ENCODE measurements at regions not wholly inside any gene's neighbourhood (a gene's known extent, or its start where the extent isn't known, plus 50 kb on each side); places are given as distances from the start of the nearest gene placed in this dataset.

GRCh38 chr5:27875148-27875547 is 836.8 kb upstream of the CDH9 start:
- no peak for DNase-seq (ENCODE audit: low spot score)
- TF ChIP-seq CTCF (conservative IDR thresholded peaks at IDR 0.05; ENCODE audit: low read length) = no peak
- no peak for TF ChIP-seq EZH2phosphoT487 (IDR thresholded peaks at IDR 0.05; ENCODE audit: borderline replicate concordance, low read depth, low read length)
- Histone ChIP-seq H3K79me2 (ENCODE audit: insufficient read depth, low read depth, low read length) (no peaks in the 10 kb centered on the region), H3K27ac (ENCODE audit: low read depth, low read length, poor library complexity, severe bottlenecking) (no peak overlapping the region), H3K4me3 (ENCODE audit: low read depth, low read length, poor library complexity, severe bottlenecking) (no peak overlapping the region), H3K9me2 (ENCODE audit: insufficient read depth, low read length) (no peaks in the 10 kb centered on the region), H3K36me3 (ENCODE audit: insufficient read depth, low read length) (no peaks in the 10 kb centered on the region), H2AFZ (ENCODE audit: low read length) (no peak overlapping the region), H3K4me1 (ENCODE audit: insufficient read depth, low read length, poor library complexity, severe bottlenecking) (no peaks in the 10 kb centered on the region), H3K4me2 (ENCODE audit: low read length) (no peak overlapping the region), H3K9me3 (ENCODE audit: low read length) (no peaks in the 10 kb centered on the region), H4K20me1 (ENCODE audit: insufficient read depth, low read length) (no peaks in the 10 kb centered on the region)
- no TSS peak for BruUV-seq (replicated peaks)
- intact Hi-C loops (cut with micrococcal nuclease; ENCODE audit: unreplicated experiment) = no loop called here
- POLR2A ChIA-PET = no interaction called here
- CTCF ChIA-PET (ENCODE audit: unreplicated experiment) = no interaction called here

GRCh38 chr5:27868292-27868691 is 829.9 kb upstream of the CDH9 start:
- no TSS peak for BruUV-seq (replicated peaks)

GRCh38 chr5:27855491-27855890 is 817.1 kb upstream of the CDH9 start:
- Histone ChIP-seq H3K79me2 (ENCODE audit: insufficient read depth, low read depth, low read length) (no peaks in the 10 kb centered on the region), H3K27ac (ENCODE audit: low read depth, low read length, poor library complexity, severe bottlenecking) (no peak overlapping the region), H3K9me2 (ENCODE audit: insufficient read depth, low read length) (no peaks in the 10 kb centered on the region), H3K4me3 (ENCODE audit: low read depth, low read length, poor library complexity, severe bottlenecking) (no peak overlapping the region), H3K9me3 (ENCODE audit: low read length) (0 out of 2 replicates have a peak, but pooled peaks cover 5% of the 10 kb centered on the region), H3K4me2 (ENCODE audit: low read length) (no peak overlapping the region), H4K20me1 (ENCODE audit: insufficient read depth, low read length) (no peaks in the 10 kb centered on the region), H3K4me1 (ENCODE audit: insufficient read depth, low read length, poor library complexity, severe bottlenecking) (no peaks in the 10 kb centered on the region), H3K36me3 (ENCODE audit: insufficient read depth, low read length) (no peaks in the 10 kb centered on the region), H2AFZ (ENCODE audit: low read length) (no peak overlapping the region)
- CTCF ChIA-PET (ENCODE audit: unreplicated experiment) = no interaction called here
- intact Hi-C loops (cut with micrococcal nuclease; ENCODE audit: unreplicated experiment) = no loop called here
- POLR2A ChIA-PET = no interaction called here
- no peak for DNase-seq (ENCODE audit: low spot score)
- TF ChIP-seq CTCF (conservative IDR thresholded peaks at IDR 0.05; ENCODE audit: low read length) (no peak), EZH2phosphoT487 (IDR thresholded peaks at IDR 0.05; ENCODE audit: borderline replicate concordance, low read depth, low read length) (no peak)
- no TSS peak for BruUV-seq (replicated peaks)

More at GRCh38 chr5:27868292-27868691, 829.9 kb upstream of the CDH9 start:
- CTCF ChIA-PET (ENCODE audit: unreplicated experiment) = no interaction called here
- no peak overlapping the region for H2AFZ ChIP-seq (ENCODE audit: low read length)
- intact Hi-C loops (cut with micrococcal nuclease; ENCODE audit: unreplicated experiment) = no loop called here
- DNase-seq (ENCODE audit: low spot score) = no peak
- no peaks in the 10 kb centered on the region for H3K4me1 ChIP-seq (ENCODE audit: insufficient read depth, low read length, poor library complexity, severe bottlenecking)
- POLR2A ChIA-PET = no interaction called here
- H3K36me3 ChIP-seq (ENCODE audit: insufficient read depth, low read length) = no peaks in the 10 kb centered on the region
- H3K9me2 ChIP-seq (ENCODE audit: insufficient read depth, low read length) = no peaks in the 10 kb centered on the region
- no peak overlapping the region for H3K4me3 ChIP-seq (ENCODE audit: low read depth, low read length, poor library complexity, severe bottlenecking)
- TF ChIP-seq CTCF (conservative IDR thresholded peaks at IDR 0.05; ENCODE audit: low read length) (no peak), EZH2phosphoT487 (IDR thresholded peaks at IDR 0.05; ENCODE audit: borderline replicate concordance, low read depth, low read length) (no peak)
- no peak overlapping the region for H3K27ac ChIP-seq (ENCODE audit: low read depth, low read length, poor library complexity, severe bottlenecking)
- H3K9me3 ChIP-seq (ENCODE audit: low read length) = peaks cover 7% of the 10 kb centered on the region; the same call in 1 of the 2 replicates
- no peaks in the 10 kb centered on the region for H3K79me2 ChIP-seq (ENCODE audit: insufficient read depth, low read depth, low read length)
- no peak overlapping the region for H3K4me2 ChIP-seq (ENCODE audit: low read length)
- no peaks in the 10 kb centered on the region for H4K20me1 ChIP-seq (ENCODE audit: insufficient read depth, low read length)

Measured in OCI-LY7 (cell line).